GM12891 (cell line): ENCODE measurements at regions not wholly inside any gene's neighbourhood (a gene's known extent, or its start where the extent isn't known, plus 50 kb on each side); places are given as distances from the start of the nearest gene placed in this dataset.

Experiments used
- DNase-seq: peaks from one replicate; pipeline ENCODE4 v3.0.0; 2011; ENCODE audit warnings: low spot score; ENCODE audit not compliant: insufficient read length
- FAIRE-seq: peaks from 2 replicates; lab custom pipeline; 2011; peaks lifted over from hg19 to GRCh38; lab: Jason Lieb, UNC
- PAX5 ChIP-seq: IDR thresholded peaks from 2 replicates; pipeline ENCODE4 v1.6.1; 2011; ENCODE audit warnings: low read length, moderate library complexity, mild to moderate bottlenecking; ENCODE audit not compliant: insufficient read depth, severe bottlenecking
- POLR2A ChIP-seq: IDR thresholded peaks from 2 replicates; pipeline ENCODE4 v1.6.1; 2011; ENCODE audit warnings: low read depth, low read length, control low read depth
- POLR2AphosphoS5 ChIP-seq: IDR thresholded peaks from 2 replicates; pipeline ENCODE4 v1.6.1; 2011; ENCODE audit warnings: low read depth, low read length, control low read depth
- POU2F2 ChIP-seq: IDR thresholded peaks from 2 replicates; pipeline ENCODE4 v1.6.1; 2011; ENCODE audit warnings: low read depth, mild to moderate bottlenecking, control low read depth, low read length, moderate library complexity
- SPI1 ChIP-seq: IDR thresholded peaks from 2 replicates; pipeline ENCODE4 v1.6.1; 2011; ENCODE audit warnings: low read depth, low read length, control low read depth
- TAF1 ChIP-seq: IDR thresholded peaks from 2 replicates; pipeline ENCODE4 v1.6.1; 2011; ENCODE audit warnings: low read depth, low read length, control low read depth

DNA sequence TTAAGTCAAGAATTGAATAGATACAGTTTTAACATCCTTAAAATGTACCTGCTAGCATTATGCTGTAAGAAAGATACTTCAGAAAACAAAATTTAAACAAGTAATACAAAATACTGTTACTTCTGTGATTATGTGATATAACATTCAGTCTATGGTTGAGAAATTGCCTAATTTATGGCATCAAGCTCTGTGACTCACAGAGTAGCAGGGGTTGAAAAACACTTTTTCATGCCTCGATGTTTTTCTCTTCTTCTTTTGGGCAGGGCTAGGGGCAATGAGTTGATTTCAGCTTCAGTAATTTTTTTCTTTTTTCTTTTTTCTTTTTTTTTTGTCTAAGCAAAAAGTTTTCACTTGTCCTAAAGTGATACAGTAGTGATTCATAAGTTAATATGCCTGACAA, 209.2 kb downstream of the MBL2 start:
- no peak for DNase-seq
- TF ChIP-seq PAX5 (no peak), POLR2AphosphoS5 (no peak), TAF1 (no peak), POLR2A (no peak), POU2F2 (no peak), SPI1 (no peak)
- no peak for FAIRE-seq

DNA sequence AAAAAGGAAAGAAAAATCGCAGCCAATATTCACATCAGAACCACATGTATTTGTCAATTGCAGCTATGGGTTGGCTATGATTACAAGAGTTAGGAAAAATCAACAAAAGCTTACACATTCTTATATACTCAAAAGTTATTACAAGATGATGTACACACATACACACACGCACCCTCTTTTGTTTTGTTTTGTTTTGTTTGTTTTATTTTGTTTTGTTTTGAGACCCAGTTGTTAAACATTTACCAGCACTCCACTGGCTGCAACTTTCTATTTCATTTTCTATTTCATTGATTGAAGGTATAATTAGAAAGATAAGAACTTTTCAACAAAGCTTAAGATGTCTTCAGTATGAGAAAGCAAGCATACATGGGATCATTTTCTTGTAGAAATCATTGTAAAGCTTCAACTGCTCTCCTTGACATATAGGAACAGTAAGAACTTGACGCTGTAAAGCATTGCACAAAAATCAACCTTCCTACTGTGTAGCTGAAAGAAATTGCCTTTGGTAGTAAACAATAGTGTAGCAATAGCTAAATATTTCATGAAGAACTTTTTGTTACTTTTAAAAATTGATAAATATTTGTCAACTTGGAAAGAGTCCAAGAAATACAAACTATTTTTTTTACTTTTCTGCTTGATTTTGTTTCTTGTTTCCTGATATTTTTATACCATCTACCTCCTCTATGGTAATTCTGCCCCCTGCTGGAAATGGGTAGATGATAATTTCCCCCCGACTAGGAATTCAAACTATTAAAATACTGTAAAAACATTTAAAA, 205.9 kb downstream of the MBL2 start:
- FAIRE-seq: no peak
- DNase-seq: no peak
- TF ChIP-seq PAX5: no peak
- TF ChIP-seq SPI1: no peak
- no peak for TF ChIP-seq POLR2A
- TF ChIP-seq TAF1: no peak
- TF ChIP-seq POU2F2: no peak
- TF ChIP-seq POLR2AphosphoS5: no peak

DNA sequence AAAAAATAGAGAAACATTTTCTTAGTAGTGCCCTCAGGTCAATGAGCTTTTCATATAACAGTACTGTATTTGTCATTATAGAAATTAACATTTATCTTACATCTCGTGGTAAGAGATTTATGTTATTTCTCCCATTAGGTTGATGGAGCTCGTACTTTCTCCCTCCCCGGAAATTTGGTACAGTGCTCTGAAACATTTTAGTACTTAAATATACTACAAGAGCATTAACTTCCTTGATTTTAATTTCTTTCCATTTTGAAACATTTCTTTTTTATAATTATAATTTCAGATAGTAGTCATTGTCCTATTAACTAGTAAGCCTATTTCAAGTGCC, 205.4 kb downstream of the MBL2 start:
- DNase-seq (no peak), FAIRE-seq (no peak)
- no peak for TF ChIP-seq SPI1

DNA sequence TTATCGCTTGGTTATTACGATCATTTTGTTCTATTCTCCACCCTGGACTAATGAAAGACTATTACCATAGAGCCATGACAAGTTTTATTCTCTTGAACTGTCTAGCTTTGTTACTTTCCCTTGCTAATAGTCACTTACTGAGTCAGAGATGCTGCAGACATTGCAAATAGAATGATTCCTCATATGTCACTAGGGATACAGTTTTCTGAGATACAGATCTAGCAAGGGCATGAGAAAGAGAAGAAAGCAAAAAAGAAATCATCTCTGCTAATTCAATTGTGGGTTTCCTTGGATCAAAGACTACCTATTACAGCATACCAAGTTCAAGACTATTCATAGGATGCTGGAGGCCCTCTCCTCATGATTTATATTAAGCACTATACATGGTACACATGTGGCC, 204.3 kb downstream of the MBL2 start:
- TF ChIP-seq PAX5 (no peak), SPI1 (no peak), TAF1 (no peak), POLR2A (no peak), POU2F2 (no peak), POLR2AphosphoS5 (no peak)
- DNase-seq (no peak), FAIRE-seq (no peak)

DNA sequence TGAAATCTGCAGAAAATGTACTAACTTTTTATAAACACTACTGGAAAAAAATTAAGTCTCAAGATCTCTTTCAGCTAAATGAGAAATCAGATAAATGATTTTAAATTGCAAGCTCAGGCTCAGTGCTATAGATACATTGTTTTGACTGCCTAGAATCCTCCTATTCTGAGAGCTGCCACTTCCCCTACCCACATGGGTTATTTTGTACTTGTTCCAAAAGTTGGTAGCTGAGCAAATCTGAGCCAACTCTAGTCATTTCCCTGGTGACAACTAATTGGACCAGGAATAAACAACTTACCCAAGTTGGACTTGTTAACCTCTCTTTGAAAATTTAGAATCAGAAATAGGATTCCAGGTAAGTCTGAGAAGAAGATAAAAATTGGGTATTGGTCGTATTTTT, 202.1 kb downstream of the MBL2 start:
- FAIRE-seq: no peak
- TF ChIP-seq SPI1: no peak
- no peak for TF ChIP-seq POU2F2
- no peak for TF ChIP-seq PAX5
- TF ChIP-seq POLR2AphosphoS5: no peak
- TF ChIP-seq TAF1: no peak
- TF ChIP-seq POLR2A: no peak
- DNase-seq: no peak

DNA sequence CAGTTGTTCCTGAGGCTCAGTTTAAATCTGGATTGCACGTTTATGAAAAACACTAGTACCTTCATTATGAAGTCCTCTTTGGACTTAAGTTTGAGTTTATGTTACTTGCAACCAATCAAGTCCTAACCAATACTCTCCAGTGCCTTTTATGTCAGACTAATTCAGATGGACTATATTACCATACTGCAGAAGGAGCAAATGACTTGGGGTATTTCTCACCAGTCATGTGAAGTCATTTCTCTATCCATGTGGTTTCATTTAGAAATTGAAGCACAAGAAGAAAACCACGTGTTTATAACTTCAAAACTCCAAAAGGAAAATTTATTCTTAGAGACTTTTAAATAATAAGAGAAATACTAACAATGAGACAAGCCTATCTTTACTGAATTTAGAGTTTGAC, 201.6 kb downstream of the MBL2 start:
- FAIRE-seq (no peak), DNase-seq (no peak)
- no peak for TF ChIP-seq POLR2A
- TF ChIP-seq TAF1: no peak
- TF ChIP-seq PAX5: no peak
- no peak for TF ChIP-seq POU2F2
- no peak for TF ChIP-seq POLR2AphosphoS5
- no peak for TF ChIP-seq SPI1

DNA sequence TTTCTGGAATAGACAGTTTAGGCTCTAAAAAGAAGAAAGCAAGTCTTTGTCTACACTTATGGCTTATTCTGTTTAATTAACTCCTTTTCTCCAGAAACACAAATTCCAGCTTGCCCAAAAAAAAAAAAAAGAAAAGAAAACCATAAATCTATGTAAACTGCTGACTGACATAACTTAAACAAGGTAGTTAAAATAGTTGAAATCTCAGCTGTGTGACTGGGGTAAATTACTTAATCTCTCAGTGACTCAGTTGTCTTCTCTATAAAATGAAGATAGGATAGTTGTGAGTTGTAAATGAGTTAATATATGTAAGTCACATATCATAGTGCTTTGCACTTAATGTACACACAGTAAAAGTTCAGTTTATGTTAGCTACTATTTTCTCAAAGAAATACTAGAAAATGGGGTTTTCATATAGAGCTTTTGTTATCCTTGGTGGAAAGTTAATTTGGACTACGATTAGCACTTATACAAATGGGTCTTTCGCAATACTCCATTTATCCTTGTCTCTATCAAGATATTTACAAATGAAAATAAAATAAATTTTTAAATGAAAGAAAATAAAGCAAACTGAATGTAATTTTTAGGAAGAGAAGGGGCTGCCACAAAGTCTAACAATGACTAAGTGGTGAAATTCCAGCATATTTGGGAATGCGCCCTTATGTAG, 200.9 kb downstream of the MBL2 start:
- FAIRE-seq: no peak
- no peak for DNase-seq
- TF ChIP-seq POU2F2 (no peak), TAF1 (no peak)

DNA sequence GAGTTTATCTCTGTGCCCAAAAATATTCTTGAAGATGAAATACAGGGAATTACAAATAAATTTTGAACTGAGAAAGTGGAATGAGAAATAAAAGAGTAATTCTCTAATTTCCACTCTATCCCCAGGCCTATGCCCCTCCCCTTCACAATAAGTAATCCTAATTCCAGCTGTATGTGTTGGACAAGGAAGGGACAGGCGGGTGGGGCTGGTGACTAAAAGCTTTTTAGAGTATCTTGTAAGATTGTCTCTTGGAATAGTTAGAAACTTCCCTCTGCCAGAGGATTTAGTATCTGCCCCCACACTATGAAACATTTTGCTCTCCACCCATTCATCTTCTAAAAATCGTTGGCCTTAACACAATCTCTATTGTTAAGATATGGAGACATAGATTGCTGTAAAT, 199.2 kb downstream of the MBL2 start:
- DNase-seq: no peak
- TF ChIP-seq POLR2AphosphoS5 (no peak), PAX5 (no peak), SPI1 (no peak), POU2F2 (no peak), POLR2A (no peak), TAF1 (no peak)
- no peak for FAIRE-seq

DNA sequence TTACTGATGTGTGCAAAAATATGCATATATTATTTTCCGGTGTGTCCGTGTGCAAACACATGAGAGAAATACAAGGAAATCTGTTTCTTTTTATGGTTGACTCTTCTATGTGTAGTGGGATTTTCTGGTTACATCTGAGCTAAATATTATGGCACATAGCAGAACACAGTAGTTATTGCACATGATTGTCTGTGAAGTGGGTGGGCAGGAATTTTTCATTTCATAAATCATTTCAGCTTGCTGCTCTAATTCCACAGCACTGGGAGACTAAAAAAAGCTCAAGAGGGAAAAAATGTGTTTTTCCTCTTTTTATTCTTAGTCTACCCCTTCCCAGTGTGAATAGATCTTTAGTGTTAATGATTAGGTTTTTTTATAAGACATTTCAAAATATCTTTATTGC, 197.9 kb downstream of the MBL2 start:
- DNase-seq: no peak
- TF ChIP-seq PAX5: no peak
- TF ChIP-seq POLR2A: no peak
- TF ChIP-seq TAF1: no peak
- no peak for TF ChIP-seq POU2F2
- no peak for TF ChIP-seq POLR2AphosphoS5
- no peak for TF ChIP-seq SPI1
- no peak for FAIRE-seq

DNA sequence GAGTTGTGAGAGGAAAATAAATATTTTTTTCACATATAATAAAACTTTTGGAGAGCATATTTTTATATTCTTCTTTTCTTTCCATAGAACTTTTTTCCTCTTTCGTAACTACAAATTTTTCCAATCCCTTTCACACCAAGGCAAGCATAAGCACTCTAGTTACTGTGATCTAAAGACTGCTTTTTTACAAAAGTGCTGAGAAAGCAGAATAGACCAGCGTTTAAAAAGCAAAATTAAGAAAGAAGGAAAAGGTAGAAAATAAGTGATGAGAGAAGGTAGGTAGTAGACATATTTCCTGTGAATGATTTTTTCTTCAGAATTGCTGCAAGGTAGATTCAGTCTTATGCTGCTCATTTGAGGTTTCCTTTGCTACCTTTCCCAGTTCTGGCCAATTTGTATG, 195.5 kb downstream of the MBL2 start:
- TF ChIP-seq TAF1: no peak
- TF ChIP-seq PAX5: no peak
- no peak for TF ChIP-seq POLR2AphosphoS5
- no peak for TF ChIP-seq POU2F2
- TF ChIP-seq SPI1: no peak
- no peak for TF ChIP-seq POLR2A
- FAIRE-seq: no peak
- DNase-seq: no peak
